ENCODE measurements at regions not wholly inside any gene's neighbourhood (a gene's known extent, or its start where the extent isn't known, plus 50 kb on each side); places are given as distances from the start of the nearest gene placed in this dataset.
"Not testable (repeated sequence)": the region's sequence is repeated elsewhere in the genome, so short reads cannot be mapped to it uniquely, and the experiment has no call there.

DNA sequence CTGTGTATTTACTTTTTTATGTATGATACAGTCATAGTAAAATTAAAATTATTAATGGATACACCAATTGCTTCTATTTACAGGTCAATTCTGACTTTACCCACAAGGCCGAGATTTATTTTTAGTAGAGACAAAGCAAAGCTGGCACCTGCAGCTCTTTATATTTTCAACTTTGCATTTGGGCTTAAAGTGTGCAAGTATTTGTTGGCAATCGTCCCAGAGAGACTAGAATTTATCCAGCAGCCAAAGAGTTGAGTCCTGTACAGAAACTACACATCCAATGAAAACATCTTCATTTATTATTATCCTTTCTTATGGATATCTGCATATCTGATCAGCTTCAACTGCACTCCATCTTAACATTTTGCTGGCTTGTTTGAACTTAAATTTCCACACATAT, 485.6 kb downstream of the SOX11 start:
- no peak for FAIRE-seq

DNA sequence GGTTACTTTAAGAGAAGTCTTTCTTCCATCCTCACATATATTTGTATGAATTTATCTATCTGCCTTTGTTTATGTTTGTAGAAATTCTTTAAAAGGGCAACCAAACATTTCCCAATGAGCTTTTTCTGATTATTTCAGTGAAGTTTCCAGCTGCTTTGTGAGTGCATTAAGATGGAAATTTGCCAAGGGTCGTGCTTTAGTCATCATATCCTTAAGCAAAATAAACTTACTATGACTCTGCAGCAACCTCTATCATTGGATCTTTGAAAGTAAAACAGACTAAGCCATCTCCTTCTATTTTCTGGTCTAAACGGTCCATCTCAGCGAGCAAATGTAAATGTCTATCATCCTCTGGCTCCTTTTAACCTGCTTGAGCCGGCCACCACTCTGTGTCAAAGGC, 489.3 kb downstream of the SOX11 start:
- DNase-seq (ENCODE audit: low spot score in 2 of 2) (no peak), FAIRE-seq (no peak)

More for the DNA sequence above, 485.6 kb downstream of the SOX11 start:
- DNase-seq (ENCODE audit: low spot score in 2 of 2): no peak

DNA sequence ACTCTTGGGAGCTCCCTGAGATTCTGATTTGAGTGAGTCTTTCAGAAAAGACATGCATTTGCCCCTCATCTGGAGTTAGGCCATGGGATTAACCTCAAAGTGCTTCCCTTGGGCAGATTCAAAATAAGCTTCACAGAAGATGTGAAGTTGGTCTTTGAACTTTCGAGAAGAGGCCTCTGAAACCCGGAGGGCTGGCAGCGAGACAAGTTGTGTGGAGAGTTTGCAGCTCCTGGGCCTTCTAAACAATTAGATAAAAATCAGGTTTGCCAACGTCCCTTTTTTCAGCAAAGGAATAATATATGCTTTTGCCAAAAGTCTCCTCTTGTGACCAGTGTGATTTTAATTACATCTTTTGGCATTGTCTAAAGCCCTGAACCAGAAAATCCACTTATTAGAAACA, 489.7 kb downstream of the SOX11 start:
- no peak for DNase-seq (ENCODE audit: low spot score in 2 of 2)
- no peak for FAIRE-seq

DNA sequence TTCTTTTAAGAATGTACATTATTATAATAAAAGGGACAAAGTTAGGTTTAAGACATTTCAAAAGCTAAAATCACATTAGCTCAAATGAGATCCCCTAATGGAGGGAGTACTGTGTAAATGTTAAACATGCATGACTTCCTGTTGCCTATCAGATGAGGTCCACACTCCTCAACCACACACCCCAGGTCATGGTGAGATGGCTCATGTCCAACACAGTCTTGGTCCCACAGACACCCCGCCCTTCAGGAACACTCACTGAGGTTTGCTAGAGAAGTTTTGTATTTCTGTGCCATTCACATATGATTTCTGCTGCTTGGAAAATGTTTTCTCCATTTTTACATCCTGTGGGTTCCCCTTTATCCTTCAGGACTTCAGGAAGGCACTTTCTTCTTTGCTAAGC, 491.0 kb downstream of the SOX11 start:
- FAIRE-seq (no peak), DNase-seq (ENCODE audit: low spot score in 2 of 2) (no peak)

DNA sequence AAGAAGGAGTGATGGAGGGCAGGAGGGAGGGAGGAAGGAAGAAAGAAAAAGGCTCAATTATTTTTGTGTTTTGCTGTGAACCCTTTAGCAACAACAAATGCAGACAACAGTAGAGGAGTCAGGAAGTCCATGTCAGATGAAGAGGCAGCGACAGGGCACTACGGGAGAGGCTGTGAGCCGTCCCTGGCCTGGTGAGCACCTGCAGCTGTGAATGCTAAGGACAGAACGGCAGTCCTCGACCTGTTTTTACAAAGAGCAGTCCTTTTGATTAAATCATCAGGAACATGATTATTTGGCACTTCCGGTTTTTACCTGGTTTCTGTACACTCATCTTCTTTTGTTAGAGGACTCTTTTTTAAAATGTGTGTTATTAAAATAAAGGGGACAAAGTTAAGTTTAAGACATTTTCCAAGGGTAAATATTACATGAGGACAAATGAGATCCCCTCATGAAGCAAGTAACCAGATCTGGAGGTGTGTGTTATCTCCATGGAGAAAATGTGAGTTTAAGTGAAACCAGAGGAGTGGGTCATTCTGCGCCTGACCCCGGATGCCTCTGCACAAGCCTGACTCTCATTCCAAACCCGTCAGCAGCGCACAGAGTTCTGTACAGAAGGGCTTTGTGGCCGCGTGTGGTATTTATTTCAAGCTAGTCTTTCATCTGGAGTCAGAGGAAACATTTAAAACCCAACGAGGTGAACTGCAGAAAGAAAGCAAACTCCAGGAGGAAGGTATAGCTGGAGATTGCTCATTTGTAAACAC, 492.5 kb downstream of the SOX11 start:
- no peak for DNase-seq (ENCODE audit: low spot score in 2 of 2)
- no peak for FAIRE-seq

DNA sequence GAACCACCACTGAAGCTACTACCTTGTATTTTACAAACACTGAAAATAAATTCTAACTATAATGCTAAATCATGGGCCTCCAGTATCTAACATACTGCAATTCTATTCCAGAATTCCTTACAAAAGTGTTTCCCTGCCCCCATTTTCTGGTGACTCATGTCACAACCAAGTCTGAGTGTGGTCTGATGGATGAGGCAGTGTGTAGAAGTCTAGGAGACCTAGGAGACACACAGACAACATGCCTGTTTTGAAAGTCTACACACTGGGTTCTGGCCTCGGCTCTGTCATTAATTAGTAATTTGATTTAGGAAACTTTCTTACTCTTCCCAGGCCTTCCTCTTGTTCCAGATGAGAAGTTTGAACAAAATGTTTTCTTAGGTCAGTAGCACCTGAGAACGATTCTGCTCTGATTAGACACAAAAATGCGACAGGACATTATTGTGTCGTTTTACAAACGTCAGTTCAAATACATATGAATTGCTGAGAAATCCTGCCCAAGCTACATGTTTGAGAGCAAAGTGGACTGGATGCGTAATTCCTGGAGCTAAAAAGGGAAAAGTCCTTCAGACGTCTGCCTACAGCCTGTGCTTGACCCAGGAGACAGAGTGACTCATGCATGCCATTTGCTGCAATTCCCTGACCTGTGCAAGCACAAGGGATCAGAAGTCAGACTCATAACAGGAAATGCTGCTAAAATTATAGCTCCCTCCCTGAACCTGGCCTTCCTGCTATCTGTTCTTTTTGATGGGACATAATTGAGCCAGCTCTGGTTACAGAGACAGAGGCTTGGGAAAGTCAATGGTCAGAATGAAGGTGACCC, 494.4 kb downstream of the SOX11 start:
- FAIRE-seq (no peak), DNase-seq (ENCODE audit: low spot score in 2 of 2) (no peak)

DNA sequence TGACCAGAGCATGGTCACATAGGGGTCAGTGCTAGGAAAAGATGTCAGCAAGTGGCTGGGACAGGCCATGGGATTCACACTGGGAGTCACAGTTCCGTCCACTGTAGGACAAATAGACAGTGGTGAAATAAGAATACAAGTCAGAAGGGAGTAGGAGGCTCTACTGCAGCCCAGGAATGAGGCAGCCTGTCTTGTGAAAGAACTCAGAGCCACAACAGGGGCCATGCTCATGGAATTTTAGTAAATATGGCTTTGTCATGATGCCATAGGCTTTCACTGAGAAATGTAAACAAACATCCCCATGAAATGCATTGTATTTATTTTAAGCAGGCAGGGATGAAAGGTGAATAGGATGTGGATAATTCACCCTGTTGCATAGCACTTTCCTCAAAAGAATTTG, 504.3 kb downstream of the SOX11 start:
- FAIRE-seq (no peak), DNase-seq (ENCODE audit: low spot score in 2 of 2) (no peak)

DNA sequence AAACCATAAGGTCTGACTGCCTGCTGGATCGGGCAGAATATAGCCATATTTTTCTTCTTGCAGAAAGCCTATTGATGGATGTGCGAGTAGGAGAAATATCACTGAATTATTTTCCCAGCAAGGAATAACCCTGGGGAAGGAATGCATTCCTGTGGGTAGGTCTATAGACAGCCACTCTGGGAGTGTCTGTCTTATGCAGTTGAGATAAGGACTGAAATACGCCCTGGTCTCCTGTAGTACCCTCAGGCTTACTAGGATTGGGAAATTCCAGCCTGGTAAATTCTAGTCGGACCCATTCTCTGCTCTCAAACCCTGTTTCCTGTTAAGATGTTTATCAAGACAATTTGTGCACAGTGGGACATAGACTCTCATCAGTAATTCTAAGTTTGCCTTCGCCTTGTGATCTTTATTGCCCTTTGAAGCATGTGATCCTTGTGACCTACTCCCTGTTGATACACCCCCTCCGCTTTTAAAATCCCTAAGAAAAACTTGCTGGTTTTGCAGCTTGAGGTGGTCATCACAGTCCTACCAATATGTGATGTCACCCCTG, 506.3 kb downstream of the SOX11 start:
- FAIRE-seq; DNase-seq (ENCODE audit: low spot score in 2 of 2): not testable (repeated sequence)

DNA sequence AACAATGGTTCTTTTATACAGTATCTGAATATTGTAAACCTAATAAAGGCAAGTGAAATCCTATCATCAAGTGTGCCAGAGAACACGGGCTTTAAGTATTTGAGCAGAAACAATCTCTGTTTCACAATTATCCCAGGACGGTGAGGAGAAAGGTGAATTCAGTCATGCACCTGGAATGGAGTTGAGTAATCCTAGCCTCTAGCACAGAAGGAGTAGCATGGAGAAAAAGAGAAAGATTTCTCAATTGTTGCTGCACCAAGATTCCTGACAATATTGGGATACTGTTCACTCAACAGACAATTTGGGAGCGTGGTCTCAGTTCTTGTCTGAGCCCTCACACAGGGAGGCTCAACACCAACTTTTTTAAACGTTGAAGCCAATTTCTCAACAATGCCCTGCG, 510.6 kb downstream of the SOX11 start:
- FAIRE-seq (no peak), DNase-seq (ENCODE audit: low spot score in 2 of 2) (no peak)

DNA sequence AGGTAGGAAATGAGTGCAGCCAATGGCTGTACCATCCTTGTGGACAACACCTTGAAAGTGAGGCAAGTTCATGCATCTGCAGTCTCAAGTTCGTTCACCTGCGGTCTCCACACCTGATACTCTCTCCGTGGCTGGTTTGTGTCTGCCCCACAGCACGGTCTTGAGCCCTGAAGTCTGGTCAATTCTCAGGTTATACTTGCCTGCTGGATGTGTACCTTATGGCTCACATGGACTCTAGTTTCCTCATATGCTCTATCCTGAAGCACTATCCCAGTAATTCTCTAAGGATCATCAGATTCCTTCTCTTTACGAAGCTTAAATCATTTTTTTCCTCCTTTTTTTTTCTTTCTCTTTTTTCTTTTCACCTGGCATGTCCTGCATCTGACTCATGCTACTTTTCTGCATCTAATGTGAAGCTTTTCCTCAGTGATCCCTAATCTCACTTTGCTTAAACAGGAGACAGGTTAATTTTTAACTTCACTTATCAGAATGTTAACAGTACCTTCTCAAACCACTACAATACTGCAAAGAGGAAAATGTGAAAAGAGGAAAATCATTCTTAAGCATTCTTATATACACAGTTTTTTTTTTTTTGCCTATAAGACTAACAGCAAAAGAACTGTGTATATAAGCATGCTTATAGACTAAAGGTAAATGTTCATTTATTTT, 511.2 kb downstream of the SOX11 start:
- no peak for DNase-seq (ENCODE audit: low spot score in 2 of 2)
- no peak for FAIRE-seq

DNA sequence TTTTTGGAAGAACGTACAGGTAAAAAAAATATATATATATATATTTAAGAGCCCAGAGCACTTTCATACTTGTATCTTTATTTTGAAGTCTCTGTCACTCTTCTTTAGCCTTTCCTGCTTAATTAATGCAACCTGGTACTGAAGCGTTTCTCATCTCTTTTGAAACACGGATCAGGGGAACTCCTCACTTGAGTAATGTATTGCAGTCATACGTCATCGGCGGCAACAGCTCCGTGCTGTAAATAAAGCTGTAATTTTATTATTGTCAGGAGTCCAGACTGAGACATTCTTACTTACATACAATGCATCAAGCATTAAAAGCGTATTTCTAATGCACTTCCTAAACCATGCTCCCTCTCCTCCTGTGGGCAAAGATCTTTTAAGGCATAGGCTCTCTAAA, 514.7 kb downstream of the SOX11 start:
- FAIRE-seq: no peak

DNA sequence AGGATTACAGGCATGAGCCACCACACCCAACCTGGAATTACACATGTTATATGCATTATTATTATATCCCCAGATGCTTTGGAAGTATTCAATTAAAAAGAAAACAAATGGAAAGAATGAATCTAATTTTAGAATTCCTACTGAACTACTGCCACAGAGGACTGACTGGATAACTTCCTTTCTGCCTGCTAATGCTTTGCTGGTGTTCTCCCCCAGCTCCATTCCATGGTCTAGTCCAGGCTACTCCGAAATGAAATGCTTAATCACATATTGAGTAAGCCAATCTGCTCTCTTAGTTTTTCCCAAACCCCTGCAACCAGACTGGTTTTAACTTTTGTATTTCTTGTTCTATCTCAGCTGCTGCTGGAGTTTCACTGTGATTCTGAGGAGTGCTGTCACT, 519.1 kb downstream of the SOX11 start:
- DNase-seq (ENCODE audit: low spot score in 2 of 2) (no peak), FAIRE-seq (no peak)

More for the DNA sequence above, 514.7 kb downstream of the SOX11 start:
- no peak for DNase-seq (ENCODE audit: low spot score in 2 of 2)

DNA sequence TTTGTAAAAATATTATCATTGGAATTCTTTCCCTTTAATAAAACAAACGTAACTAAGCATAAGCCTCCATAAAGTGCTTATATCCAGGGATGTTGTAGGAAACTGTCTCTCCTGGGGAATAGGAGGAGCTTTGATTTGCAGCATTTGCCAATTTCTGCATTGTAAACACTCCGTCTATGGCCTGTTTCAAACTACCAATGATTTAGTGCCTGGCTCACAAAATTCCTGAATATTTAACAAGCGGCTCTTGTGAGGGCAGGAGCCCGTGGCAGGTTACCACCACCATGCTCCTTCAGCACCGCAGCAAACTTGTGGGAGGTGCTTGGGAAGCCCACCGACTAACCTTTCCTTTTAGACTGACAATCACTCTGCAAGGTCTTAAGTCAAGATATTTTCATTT, 520.3 kb downstream of the SOX11 start:
- FAIRE-seq (no peak), DNase-seq (ENCODE audit: low spot score in 2 of 2) (no peak)

DNA sequence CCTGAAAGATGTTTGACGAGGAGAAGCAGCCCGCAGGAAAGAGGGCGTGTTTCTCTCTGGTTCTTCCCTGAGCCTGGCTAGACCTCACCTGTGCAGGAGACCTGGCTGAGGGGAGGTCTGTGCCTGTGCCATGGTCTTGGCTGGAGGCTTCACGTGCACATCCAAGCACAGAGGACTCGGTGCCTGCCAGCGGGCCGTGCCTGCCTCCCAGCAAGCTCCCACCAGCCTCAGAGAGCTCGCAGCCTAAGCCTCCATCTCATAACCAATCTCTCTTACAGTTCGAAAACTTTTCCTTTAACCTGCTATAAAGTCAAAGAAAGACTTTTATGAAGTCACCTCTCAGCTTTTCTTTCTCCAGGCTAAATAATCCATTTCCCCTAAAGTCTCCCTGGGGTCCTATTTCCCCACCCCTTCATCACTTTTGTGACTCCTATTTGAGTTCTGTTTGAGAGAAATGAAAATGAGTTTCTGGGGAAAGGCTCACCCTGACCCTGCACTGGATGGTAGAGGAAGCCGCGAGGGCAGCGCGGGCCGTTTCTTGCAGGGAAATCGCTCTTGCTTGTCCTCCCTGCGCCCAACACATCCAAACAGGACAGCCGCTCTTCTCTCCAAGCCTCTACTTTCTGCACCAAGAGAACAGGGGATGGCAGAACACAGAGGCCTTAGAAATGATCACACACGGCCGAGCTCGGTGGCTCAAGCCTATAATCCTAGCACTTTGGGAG, 521.0 kb downstream of the SOX11 start:
- DNase-seq (ENCODE audit: low spot score in 2 of 2) (no peak), FAIRE-seq (no peak)

DNA sequence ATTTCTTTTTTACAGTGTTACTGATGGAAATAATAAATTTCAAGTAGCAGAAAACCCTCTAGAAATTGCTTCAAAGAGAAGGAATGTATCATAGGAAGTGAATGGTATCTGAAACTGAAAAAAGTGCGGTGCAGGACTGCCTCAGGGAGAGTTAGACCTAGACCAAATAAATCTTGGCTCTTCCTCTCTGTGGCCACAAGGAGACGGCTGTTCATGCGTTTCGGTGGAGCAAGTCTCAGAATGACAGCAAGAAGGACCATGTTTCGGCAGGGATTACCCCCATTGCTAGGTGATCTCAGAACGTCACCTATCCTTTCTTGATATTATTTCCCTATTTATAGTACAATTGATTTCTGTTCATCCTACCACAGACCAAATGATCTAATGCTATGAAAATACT, 522.3 kb downstream of the SOX11 start:
- FAIRE-seq: no peak
- no peak for DNase-seq (ENCODE audit: low spot score in 2 of 2)

DNA sequence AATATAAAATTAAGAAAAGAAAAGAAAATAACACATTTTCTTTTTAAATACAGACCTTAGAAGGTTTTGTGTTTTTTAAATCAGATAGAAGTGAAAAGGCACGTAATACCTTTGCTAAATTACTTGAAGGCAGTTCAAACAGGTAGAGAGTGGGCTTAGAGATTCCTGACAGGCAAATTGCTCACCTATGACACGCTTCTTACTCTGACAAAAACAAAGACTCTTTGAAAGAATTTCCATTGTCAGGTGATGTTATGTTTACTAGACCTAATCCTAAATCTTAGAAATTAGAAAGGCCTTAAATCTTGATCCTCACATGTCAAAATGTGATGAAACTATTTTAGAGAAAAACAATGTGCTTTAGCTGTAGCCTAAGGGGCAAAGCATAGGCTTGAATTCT, 522.9 kb downstream of the SOX11 start:
- FAIRE-seq: no peak
- DNase-seq (ENCODE audit: low spot score in 2 of 2): no peak

DNA sequence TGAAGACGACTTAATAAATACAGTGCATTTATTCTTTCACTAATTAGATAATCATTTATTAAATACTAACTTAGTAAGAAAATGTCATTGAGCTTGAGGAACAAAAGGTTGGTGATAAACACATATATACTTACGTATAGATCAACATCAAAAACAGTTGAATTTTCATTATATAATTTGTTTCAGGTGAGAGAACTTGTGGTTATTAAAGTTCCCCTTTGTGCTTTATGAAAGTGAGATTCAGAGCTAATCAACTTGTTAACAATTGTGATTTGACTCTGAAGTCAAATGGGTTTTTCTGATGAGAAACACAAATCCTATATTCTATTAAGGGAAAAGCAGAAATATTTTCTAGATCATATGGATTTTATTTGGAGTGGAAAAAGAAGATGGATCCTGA, 524.0 kb downstream of the SOX11 start:
- DNase-seq (ENCODE audit: low spot score in 2 of 2): no peak

DNA sequence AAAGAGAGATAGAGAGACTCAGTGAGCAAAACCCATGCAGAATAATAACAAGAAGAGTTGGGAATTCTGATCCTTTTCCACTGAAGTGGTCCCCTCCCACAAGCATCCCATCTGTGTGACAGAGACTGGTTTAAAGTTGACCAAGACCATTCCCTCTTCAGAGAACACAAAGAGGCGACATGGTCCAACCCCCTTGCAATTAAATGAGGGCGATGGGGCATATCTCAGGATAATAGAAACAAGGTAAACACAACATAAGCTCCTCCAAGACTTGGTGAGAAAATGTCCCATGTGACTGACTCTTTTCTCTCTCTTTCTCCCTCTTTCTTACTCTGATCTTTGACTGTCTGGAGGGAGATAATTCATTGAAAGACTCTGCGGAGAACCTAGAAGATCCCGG, 526.7 kb downstream of the SOX11 start:
- FAIRE-seq (no peak), DNase-seq (ENCODE audit: low spot score in 2 of 2) (no peak)

More for the DNA sequence above, 524.0 kb downstream of the SOX11 start:
- FAIRE-seq: no peak

DNA sequence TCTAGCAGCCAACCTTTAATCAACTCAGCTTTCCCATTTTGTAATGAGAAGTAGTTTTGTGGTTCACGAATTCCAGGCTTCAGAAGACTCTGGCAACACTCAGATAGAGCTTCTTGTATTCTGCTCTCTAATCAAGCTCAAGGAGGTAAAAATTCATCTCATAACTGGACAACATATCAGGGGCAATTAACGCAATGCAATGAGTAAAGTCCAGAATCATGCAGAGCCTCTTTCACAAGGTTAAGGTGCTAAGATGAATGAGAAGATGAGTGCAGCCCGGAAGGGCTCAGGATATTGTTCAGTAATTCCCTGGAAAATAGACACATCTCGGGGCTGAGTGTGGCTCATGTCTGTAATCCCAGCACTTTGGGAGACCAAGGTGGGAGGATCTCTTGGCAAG, 527.7 kb downstream of the SOX11 start:
- DNase-seq (ENCODE audit: low spot score in 2 of 2) (no peak), FAIRE-seq (no peak)

DNA sequence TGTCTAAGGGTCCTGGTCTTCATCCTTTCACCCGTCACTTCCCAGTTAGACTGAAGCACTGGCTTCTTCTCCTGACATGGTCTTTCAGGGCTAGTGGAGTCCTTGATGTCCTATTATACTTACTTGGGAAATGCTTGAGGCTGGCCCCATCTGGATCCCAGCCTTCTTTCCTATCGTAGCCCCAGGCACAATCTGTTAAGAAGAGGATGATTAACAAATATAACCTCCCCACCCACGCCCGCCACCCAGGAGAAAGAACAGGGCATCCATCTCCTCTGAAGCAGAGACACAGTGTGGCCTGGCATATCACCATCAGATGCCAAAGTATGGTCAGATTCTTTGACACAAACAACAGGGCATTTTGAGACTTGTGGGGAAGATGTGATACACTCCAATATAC, 530.1 kb downstream of the SOX11 start:
- no peak for DNase-seq (ENCODE audit: low spot score in 2 of 2)
- no peak for FAIRE-seq
